ENCODE measurements at regions not wholly inside any gene's neighbourhood (a gene's known extent, or its start where the extent isn't known, plus 50 kb on each side); places are given as distances from the start of the nearest gene placed in this dataset.

DNA sequence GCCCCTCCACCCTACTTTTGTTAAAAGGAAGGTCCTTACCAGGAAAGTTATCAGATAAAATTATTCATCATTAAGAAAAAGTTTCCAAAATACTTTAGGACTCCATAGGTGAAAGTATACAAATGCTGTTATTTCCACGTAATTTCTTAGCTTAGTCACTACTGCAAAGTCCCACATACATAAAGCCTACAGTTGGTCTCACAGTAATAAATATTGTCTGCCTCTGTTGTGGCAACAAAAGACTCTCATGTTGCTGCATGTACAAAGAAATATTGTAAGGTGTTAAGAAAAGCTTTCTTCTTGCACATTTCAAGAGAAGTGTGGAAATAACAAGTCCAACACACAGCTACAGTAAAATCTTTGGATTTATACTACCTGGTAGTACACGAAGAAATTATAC, 102.4 kb upstream of the DST start:
- no peaks in the 10 kb centered on the region for H3K4me1 ChIP-seq (ENCODE audit: control insufficient read depth, insufficient read depth, low read length, poor library complexity, severe bottlenecking)
- H3K4me3 ChIP-seq (ENCODE audit: low read depth, low read length) = no peak overlapping the region
- no peak for ATAC-seq (ENCODE audit: low read depth in 2 of 2)
- no peak overlapping the region for H3K27ac ChIP-seq (ENCODE audit: insufficient read depth, low read length, poor library complexity, severe bottlenecking)
- H3K36me3 ChIP-seq (ENCODE audit: control insufficient read depth, insufficient read depth, low read length) = no peaks in the 10 kb centered on the region
- Mint-ChIP-seq H3K36me3 (no peaks in the 10 kb centered on the region), H3K4me1 (no peaks in the 10 kb centered on the region), H3K9me3 (no peaks in the 10 kb centered on the region), H3K27me3 (peaks cover 5% of the 10 kb centered on the region), H3K4me3 (no peak overlapping the region), H3K27ac (no peak overlapping the region)
- H3K27me3 ChIP-seq (ENCODE audit: control insufficient read depth, insufficient read depth, low read length) = no peaks in the 10 kb centered on the region
- DNase-seq = no peak
- no peaks in the 10 kb centered on the region for H3K9me3 ChIP-seq (ENCODE audit: control insufficient read depth in 2 of 2, low read length in 2 of 2)

- no peaks in the 10 kb centered on the region for H3K4me1 Mint-ChIP-seq
- H3K9me3 ChIP-seq (ENCODE audit: control insufficient read depth in 2 of 2, low read length in 2 of 2) = no peaks in the 10 kb centered on the region
These were observed 101.8 kb upstream of the DST start for GRCh38 chr6:56744528-56744927.

DNA sequence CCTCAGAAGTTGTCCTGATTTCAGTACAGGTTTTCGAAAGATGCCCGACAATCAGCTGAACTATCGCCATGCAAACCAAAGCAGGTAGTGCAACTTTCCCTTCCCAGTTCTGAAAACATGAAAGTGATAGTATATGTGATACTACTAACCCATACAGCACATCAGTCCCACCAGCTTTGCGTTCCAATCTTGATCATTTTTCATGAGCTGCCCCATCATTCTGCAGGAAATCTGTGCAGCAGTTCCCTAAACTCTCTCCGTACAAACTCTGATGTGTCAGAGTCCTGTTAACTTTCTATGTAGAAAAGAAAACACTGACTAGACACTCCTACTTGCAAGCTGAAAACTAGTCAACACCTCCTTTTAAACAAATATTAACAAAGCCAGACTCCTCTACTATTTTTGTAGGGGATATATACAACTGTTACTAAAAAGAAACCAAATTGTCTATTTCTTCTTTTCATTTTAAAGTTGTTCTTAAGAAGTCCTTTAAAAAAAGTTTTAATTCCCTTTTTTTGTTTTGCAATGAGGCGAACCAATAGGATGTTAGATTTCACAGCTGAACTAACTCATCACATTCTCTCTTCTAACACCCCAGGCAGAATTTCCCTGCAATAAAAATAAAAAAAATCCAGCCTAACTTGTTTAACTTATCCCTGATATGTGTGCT, 99.6 kb upstream of the DST start:
- Histone ChIP-seq H3K9me3 (ENCODE audit: control insufficient read depth in 2 of 2, low read length in 2 of 2) (no peaks in the 10 kb centered on the region), H3K4me3 (ENCODE audit: low read depth, low read length) (no peak overlapping the region), H3K4me1 (ENCODE audit: control insufficient read depth, insufficient read depth, low read length, poor library complexity, severe bottlenecking) (no peaks in the 10 kb centered on the region), H3K27me3 (ENCODE audit: control insufficient read depth, insufficient read depth, low read length) (no peaks in the 10 kb centered on the region), H3K27ac (ENCODE audit: insufficient read depth, low read length, poor library complexity, severe bottlenecking) (no peak overlapping the region), H3K36me3 (ENCODE audit: control insufficient read depth, insufficient read depth, low read length) (no peaks in the 10 kb centered on the region)
- no peaks in the 10 kb centered on the region for H3K9me3 Mint-ChIP-seq
- H3K27me3 Mint-ChIP-seq = peaks cover 5% of the 10 kb centered on the region
- ATAC-seq (ENCODE audit: low read depth in 2 of 2) (no peak), DNase-seq (no peak)
- H3K27ac Mint-ChIP-seq = no peak overlapping the region
- H3K4me3 Mint-ChIP-seq = no peak overlapping the region
- H3K4me1 Mint-ChIP-seq = no peaks in the 10 kb centered on the region
- no peaks in the 10 kb centered on the region for H3K36me3 Mint-ChIP-seq

More at GRCh38 chr6:56744528-56744927, 101.8 kb upstream of the DST start:
- DNase-seq = no peak
- Mint-ChIP-seq H3K27ac (no peak overlapping the region), H3K36me3 (no peaks in the 10 kb centered on the region), H3K27me3 (peaks cover 5% of the 10 kb centered on the region), H3K9me3 (no peaks in the 10 kb centered on the region), H3K4me3 (no peak overlapping the region)
- no peak for ATAC-seq (ENCODE audit: low read depth in 2 of 2)
- Histone ChIP-seq H3K36me3 (ENCODE audit: control insufficient read depth, insufficient read depth, low read length) (no peaks in the 10 kb centered on the region), H3K27me3 (ENCODE audit: control insufficient read depth, insufficient read depth, low read length) (no peaks in the 10 kb centered on the region), H3K4me3 (ENCODE audit: low read depth, low read length) (no peak overlapping the region), H3K4me1 (ENCODE audit: control insufficient read depth, insufficient read depth, low read length, poor library complexity, severe bottlenecking) (no peaks in the 10 kb centered on the region), H3K27ac (ENCODE audit: insufficient read depth, low read length, poor library complexity, severe bottlenecking) (no peak overlapping the region)

GRCh38 chr6:56741472-56741871, 98.8 kb upstream of the DST start:
- H3K9me3 ChIP-seq (ENCODE audit: control insufficient read depth in 2 of 2, low read length in 2 of 2) = no peaks in the 10 kb centered on the region
- DNase-seq (no peak), ATAC-seq (ENCODE audit: low read depth in 2 of 2) (no peak)
- no peaks in the 10 kb centered on the region for H3K36me3 ChIP-seq (ENCODE audit: control insufficient read depth, insufficient read depth, low read length)
- H3K4me1 Mint-ChIP-seq = no peaks in the 10 kb centered on the region
- no peaks in the 10 kb centered on the region for H3K36me3 Mint-ChIP-seq
- peaks cover 0 to 1% (median 0%) of the 10 kb centered on the region in 7 donors for H3K9me3 Mint-ChIP-seq
- no peak overlapping the region for H3K27ac ChIP-seq (ENCODE audit: insufficient read depth, low read length, poor library complexity, severe bottlenecking)
- no peak overlapping the region for H3K4me3 ChIP-seq (ENCODE audit: low read depth, low read length)
- no peaks in the 10 kb centered on the region for H3K4me1 ChIP-seq (ENCODE audit: control insufficient read depth, insufficient read depth, low read length, poor library complexity, severe bottlenecking)
- H3K27ac Mint-ChIP-seq = no peak overlapping the region
- H3K27me3 Mint-ChIP-seq = peaks cover 5% of the 10 kb centered on the region
- no peak overlapping the region for H3K4me3 Mint-ChIP-seq
- H3K27me3 ChIP-seq (ENCODE audit: control insufficient read depth, insufficient read depth, low read length) = no peaks in the 10 kb centered on the region

DNA sequence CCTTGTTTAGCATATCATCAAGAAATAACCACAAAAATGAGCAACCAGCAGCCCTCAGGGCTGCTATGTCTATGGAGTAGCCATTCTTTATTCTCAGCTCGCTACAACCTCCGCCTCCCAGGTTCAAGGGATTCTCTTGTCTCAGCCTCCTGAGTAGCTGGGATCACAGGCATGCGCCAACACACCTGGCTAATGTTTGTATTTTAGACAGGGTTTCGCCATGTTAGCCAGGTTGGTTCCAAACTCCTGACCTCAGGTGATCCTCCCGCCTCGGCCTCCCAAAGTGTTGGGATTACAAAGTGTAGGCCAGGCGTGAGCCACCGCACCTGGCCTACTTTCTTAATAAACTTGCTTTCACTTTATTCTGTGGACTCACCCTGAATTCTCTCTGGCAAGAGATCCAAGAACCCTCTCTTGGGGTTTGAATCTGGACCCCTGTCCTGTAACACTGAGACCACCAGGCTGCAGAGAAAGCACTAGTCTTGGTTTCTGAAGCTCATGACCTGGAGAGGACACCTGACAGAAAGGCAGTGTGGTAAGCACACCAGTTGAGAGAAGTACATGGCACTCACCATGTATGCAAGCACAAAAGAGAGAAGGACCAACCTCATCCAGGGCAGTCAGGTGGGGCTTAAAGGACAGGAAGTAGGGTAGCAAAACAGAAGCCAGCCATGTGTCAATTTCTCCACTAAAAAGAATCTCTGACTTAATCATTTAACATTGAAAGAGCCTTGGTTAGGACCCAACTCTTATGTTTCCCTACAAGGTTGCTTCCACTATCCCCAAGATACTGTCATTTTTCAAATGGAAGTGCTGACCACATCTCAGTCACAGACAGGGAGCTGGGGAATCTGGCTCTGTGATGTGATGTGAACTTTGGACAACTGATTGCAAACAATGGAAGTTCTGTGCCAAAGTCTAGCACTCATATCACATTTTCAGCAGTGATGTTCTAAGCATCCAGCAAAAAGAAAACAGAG, 97.4 kb upstream of the DST start:
- no peak overlapping the region for H3K4me3 Mint-ChIP-seq
- H3K27me3 Mint-ChIP-seq = peaks cover 5% of the 10 kb centered on the region
- peaks cover 0 to 2% (median 0%) of the 10 kb centered on the region in 7 donors for H3K9me3 Mint-ChIP-seq
- H3K9me3 ChIP-seq (ENCODE audit: control insufficient read depth in 2 of 2, low read length in 2 of 2) = no peaks in the 10 kb centered on the region
- H3K27ac ChIP-seq (ENCODE audit: insufficient read depth, low read length, poor library complexity, severe bottlenecking) = no peak overlapping the region
- no peaks in the 10 kb centered on the region for H3K36me3 ChIP-seq (ENCODE audit: control insufficient read depth, insufficient read depth, low read length)
- no peak for DNase-seq
- H3K4me1 ChIP-seq (ENCODE audit: control insufficient read depth, insufficient read depth, low read length, poor library complexity, severe bottlenecking) = no peaks in the 10 kb centered on the region
- no peak overlapping the region for H3K4me3 ChIP-seq (ENCODE audit: low read depth, low read length)
- no peak overlapping the region for H3K27ac Mint-ChIP-seq
- no peaks in the 10 kb centered on the region for H3K27me3 ChIP-seq (ENCODE audit: control insufficient read depth, insufficient read depth, low read length)
- H3K4me1 Mint-ChIP-seq = no peaks in the 10 kb centered on the region
- no peaks in the 10 kb centered on the region for H3K36me3 Mint-ChIP-seq
- ATAC-seq (ENCODE audit: low read depth in 2 of 2) = no peak

DNA sequence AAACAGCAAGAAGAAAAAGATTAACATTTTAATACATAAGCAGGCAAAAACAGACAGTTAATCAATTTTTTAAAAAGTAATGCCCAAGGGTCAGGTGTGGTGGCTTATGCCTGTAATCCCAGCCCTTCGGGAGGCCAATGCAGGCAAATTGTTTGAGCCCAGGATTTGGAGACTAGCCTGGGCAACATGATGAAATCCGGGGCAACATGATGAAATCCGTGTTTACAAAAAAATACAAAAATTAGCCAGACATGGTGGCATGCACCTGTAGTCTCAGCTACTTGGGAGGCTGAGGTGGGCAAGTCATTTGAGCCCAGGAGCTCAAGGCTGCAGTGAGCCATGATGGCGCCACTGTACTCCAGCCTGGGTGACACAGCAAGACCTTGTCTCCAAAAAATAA, 94.1 kb upstream of the DST start:
- no peak overlapping the region for H3K27ac ChIP-seq (ENCODE audit: insufficient read depth, low read length, poor library complexity, severe bottlenecking)
- no peaks in the 10 kb centered on the region for H3K36me3 Mint-ChIP-seq
- no peaks in the 10 kb centered on the region for H3K36me3 ChIP-seq (ENCODE audit: control insufficient read depth, insufficient read depth, low read length)
- no peak for DNase-seq
- no peaks in the 10 kb centered on the region for H3K27me3 Mint-ChIP-seq
- H3K4me3 ChIP-seq (ENCODE audit: low read depth, low read length) = no peak overlapping the region
- H3K4me1 ChIP-seq (ENCODE audit: control insufficient read depth, insufficient read depth, low read length, poor library complexity, severe bottlenecking) = no peaks in the 10 kb centered on the region
- no peaks in the 10 kb centered on the region for H3K27me3 ChIP-seq (ENCODE audit: control insufficient read depth, insufficient read depth, low read length)
- ATAC-seq (ENCODE audit: low read depth in 2 of 2) = no peak
- H3K9me3 ChIP-seq (ENCODE audit: control insufficient read depth in 2 of 2, low read length in 2 of 2) = no peaks in the 10 kb centered on the region
- no peaks in the 10 kb centered on the region for H3K4me1 Mint-ChIP-seq
- H3K9me3 Mint-ChIP-seq = peaks cover 0 to 2% (median 0%) of the 10 kb centered on the region in 7 donors
- H3K4me3 Mint-ChIP-seq = no peak overlapping the region
- H3K27ac Mint-ChIP-seq = no peak overlapping the region

- Histone ChIP-seq H3K36me3 (ENCODE audit: control insufficient read depth, insufficient read depth, low read length) (no peaks in the 10 kb centered on the region), H3K4me3 (ENCODE audit: low read depth, low read length) (no peak overlapping the region), H3K9me3 (ENCODE audit: control insufficient read depth in 2 of 2, low read length in 2 of 2) (no peaks in the 10 kb centered on the region), H3K27me3 (ENCODE audit: control insufficient read depth, insufficient read depth, low read length) (no peaks in the 10 kb centered on the region), H3K27ac (ENCODE audit: insufficient read depth, low read length, poor library complexity, severe bottlenecking) (no peak overlapping the region), H3K4me1 (ENCODE audit: control insufficient read depth, insufficient read depth, low read length, poor library complexity, severe bottlenecking) (no peaks in the 10 kb centered on the region)
- H3K36me3 Mint-ChIP-seq = no peaks in the 10 kb centered on the region
- no peak overlapping the region for H3K4me3 Mint-ChIP-seq
- H3K27me3 Mint-ChIP-seq = no peaks in the 10 kb centered on the region
- no peak overlapping the region for H3K27ac Mint-ChIP-seq
- H3K4me1 Mint-ChIP-seq = no peaks in the 10 kb centered on the region
- peaks cover 0 to 2% (median 0%) of the 10 kb centered on the region in 7 donors for H3K9me3 Mint-ChIP-seq
- no peak for DNase-seq
- ATAC-seq (ENCODE audit: low read depth in 2 of 2) = no peak
These were observed 91.6 kb upstream of the DST start for GRCh38 chr6:56734335-56734734.

Measured in CD4-positive, CD25-positive, alpha-beta regulatory T cell (primary cell).